Stomach (tissue), 8 donors: ENCODE measurements at regions not wholly inside any gene's neighbourhood (a gene's known extent, or its start where the extent isn't known, plus 50 kb on each side); places are given as distances from the start of the nearest gene placed in this dataset.

Source experiments
- DNase-seq, 2 donors: peaks; one replicate each; pipeline versions ENCODE4 v3.0.0 to v3.0.0-alpha.2; 2013 to 2019
- H3K27ac ChIP-seq, 5 donors: fragments of 200-600 bp in 4 of 5; sonication (generic) in 4 of 5; one replicate each; pipeline ENCODE4 v1.5.1; 2013 to 2019; ENCODE audit warnings: mild to moderate bottlenecking in 1 of 5, moderate library complexity in 1 of 5
- H3K27me3 ChIP-seq, 3 donors: fragments of 200-600 bp; sonication (generic); one replicate each; pipeline ENCODE4 v1.5.1; 2017 to 2019; ENCODE audit warnings: mixed run types in 1 of 3
- H3K36me3 ChIP-seq, 4 donors: fragments of 200-600 bp; sonication (generic); 1 replicate in 3 of 4; 2 replicates in 1 of 4; pipeline ENCODE4 v1.5.1; 2016 to 2019
- H3K4me1 ChIP-seq, 4 donors: fragments of 200-600 bp; sonication (generic); one replicate each; pipeline ENCODE4 v1.5.1; 2016 to 2019
- H3K4me3 ChIP-seq, 4 donors: fragments of 200-600 bp; sonication (generic) in 3 of 4; one replicate each; pipeline ENCODE4 v1.5.1; 2016 to 2019; ENCODE audit warnings: mild to moderate bottlenecking in 1 of 4
- H3K9me3 ChIP-seq, 4 donors: fragments of 200-600 bp; sonication (generic); one replicate each; pipeline ENCODE4 v1.5.1; 2016 to 2019
- CTCF ChIP-seq, 7 experiments: fragments of 450-650 bp in 4 of 7; fragments of 200-600 bp in 3 of 7; sonication (generic) in 3 of 7; IDR thresholded peaks; one replicate each; pipeline ENCODE4 v1.5.1; 2016 to 2019; ENCODE audit warnings: antibody characterized with exemption in 7 of 7, control low read depth in 2 of 7, mild to moderate bottlenecking in 1 of 7
- EP300 ChIP-seq: sonication (generic); formaldehyde crosslinking; IDR thresholded peaks from one replicate; pipeline ENCODE4 v1.6.1; 2017; ENCODE audit warnings: antibody characterized with exemption
- POLR2A ChIP-seq, 4 donors: fragments of 450-650 bp; IDR thresholded peaks; one replicate each; pipeline ENCODE4 v1.6.1; 2016; ENCODE audit warnings: antibody characterized with exemption in 4 of 4, control low read depth in 2 of 4, mild to moderate bottlenecking in 1 of 4, moderate library complexity in 1 of 4
- POLR2AphosphoS5 ChIP-seq, 3 donors: sonication (generic); formaldehyde crosslinking; IDR thresholded peaks; one replicate each; pipeline ENCODE4 v1.6.1; 2016; ENCODE audit warnings: antibody characterized with exemption in 3 of 3
- WGBS, 5 donors: extraction: QIAGEN DNeasy Blood & Tissue Kit in 3 of 5; methylation state at CpG; one replicate each; pipeline versions ENCODE4 v1.1.5 to v1.1.7; 2013 to 2018; 5-methylcytosine and 5-hydroxymethylcytosine counted together
- intact Hi-C: fragments of 100-400 bp; cut with DNase I; formaldehyde crosslinking; loops from one replicate; pipeline ENCODE4 v1.15.1; 2023; ENCODE audit warnings: low total_unique reads
- donor health status: healthy with polysubstance abuse.
- donor health status: Bipolar disorder and iron deficiency.
- donor health status: healthy.

- no peak overlapping the region for H3K4me3 ChIP-seq
- no peak for DNase-seq
- intact Hi-C loops: no loop called here
- H3K4me1 ChIP-seq: peaks cover 0 to 12% (median 6%) of the 10 kb centered on the region in 4 donors
- H3K27me3 ChIP-seq: no peaks in the 10 kb centered on the region
- H3K27ac ChIP-seq: no peak overlapping the region
- H3K9me3 ChIP-seq: no peaks in the 10 kb centered on the region
- WGBS, 5 donors: 81 to 93% (median 90%) methylated on average over 1 of the region's 1 CpG
- TF ChIP-seq POLR2A (IDR thresholded peaks at IDR 0.05) (no peak), CTCF (IDR thresholded peaks at IDR 0.05) (no peak), POLR2AphosphoS5 (IDR thresholded peaks at IDR 0.05) (no peak), EP300 (no peak)
- no peaks in the 10 kb centered on the region for H3K36me3 ChIP-seq
These were observed 196.9 kb upstream of the BTG1 start for GRCh38 chr12:92342574-92342973.

- peak overlapping the region in 2 of 4 donors; percentile 10 to 23 for H3K4me3 ChIP-seq
- peak in 1 of 2 donors; percentile 44 for DNase-seq
- 22 to 46% (median 32%) methylated on average over 13 of the region's 13 CpGs for WGBS, 5 donors
These were observed 195.5 kb upstream of the BTG1 start for GRCh38 chr12:92341065-92341668.

GRCh38 chr12:92340441-92341064, 194.9 kb upstream of the BTG1 start:
- no peak for DNase-seq
- Histone ChIP-seq H3K4me3 (no peak overlapping the region), H3K27me3 (no peaks in the 10 kb centered on the region), H3K27ac (peak overlapping the region in 1 of 5 donors; percentile 28), H3K4me1 (peaks cover 0 to 21% (median 13%) of the 10 kb centered on the region in 4 donors), H3K36me3 (no peaks in the 10 kb centered on the region), H3K9me3 (no peaks in the 10 kb centered on the region)
- intact Hi-C loops: no loop called here
- TF ChIP-seq EP300: no peak
- no peak for TF ChIP-seq POLR2AphosphoS5 (IDR thresholded peaks at IDR 0.05)
- TF ChIP-seq POLR2A (IDR thresholded peaks at IDR 0.05): no peak
- no peak for TF ChIP-seq CTCF (IDR thresholded peaks at IDR 0.05)
- 65 to 73% (median 69%) methylated on average over 6 of the region's 6 CpGs for WGBS, 5 donors

More at GRCh38 chr12:92341065-92341668, 195.5 kb upstream of the BTG1 start:
- intact Hi-C loops: no loop called here
- Histone ChIP-seq H3K27ac (peak overlapping the region in 1 of 5 donors; percentile 28), H3K36me3 (no peaks in the 10 kb centered on the region), H3K4me1 (peaks cover 0 to 17% (median 10%) of the 10 kb centered on the region in 4 donors), H3K27me3 (no peaks in the 10 kb centered on the region), H3K9me3 (no peaks in the 10 kb centered on the region)
- TF ChIP-seq POLR2AphosphoS5 (IDR thresholded peaks at IDR 0.05) (no peak), CTCF (IDR thresholded peaks at IDR 0.05) (no peak), EP300 (no peak), POLR2A (IDR thresholded peaks at IDR 0.05) (no peak)

- DNase-seq: no peak
- H3K36me3 ChIP-seq: no peaks in the 10 kb centered on the region
- intact Hi-C loops: no loop called here
- no peak overlapping the region for H3K27ac ChIP-seq
- TF ChIP-seq CTCF (IDR thresholded peaks at IDR 0.05) (no peak), POLR2AphosphoS5 (IDR thresholded peaks at IDR 0.05) (no peak), EP300 (no peak), POLR2A (IDR thresholded peaks at IDR 0.05) (no peak)
- no peak overlapping the region for H3K4me3 ChIP-seq
- peaks cover 0 to 21% (median 13%) of the 10 kb centered on the region in 4 donors for H3K4me1 ChIP-seq
- H3K9me3 ChIP-seq: no peaks in the 10 kb centered on the region
- 59 to 76% (median 71%) methylated on average over 1 of the region's 1 CpG for WGBS, 5 donors
- no peaks in the 10 kb centered on the region for H3K27me3 ChIP-seq
These were observed 194.4 kb upstream of the BTG1 start for GRCh38 chr12:92340003-92340402.
